HFFc6 (cell line): ENCODE measurements at regions not wholly inside any gene's neighbourhood (a gene's known extent, or its start where the extent isn't known, plus 50 kb on each side); places are given as distances from the start of the nearest gene placed in this dataset.

Experiments
- DNase-seq: peaks from one replicate; pipeline ENCODE4 v3.0.0-alpha.2; 2018
- H3K27ac Mint-ChIP-seq: 2 replicates; pipeline ENCODE4 v1.8.0; 2020; ENCODE audit warnings: mild to moderate bottlenecking, mixed read lengths
- H3K27me3 Mint-ChIP-seq: 2 replicates; pipeline ENCODE4 v1.8.0; 2021; ENCODE audit warnings: mild to moderate bottlenecking, moderate library complexity, mixed read lengths; ENCODE audit not compliant: insufficient read depth
- H3K36me3 Mint-ChIP-seq: 2 replicates; pipeline ENCODE4 v1.8.0; 2021; ENCODE audit warnings: low read depth, mixed read lengths
- H3K4me1 Mint-ChIP-seq: 2 replicates; pipeline ENCODE4 v1.8.0; 2020; ENCODE audit warnings: low read depth, mixed read lengths
- H3K4me3 Mint-ChIP-seq: 2 replicates; pipeline ENCODE4 v1.8.0; 2020; ENCODE audit warnings: mild to moderate bottlenecking, moderate library complexity, mixed read lengths
- H3K9me3 Mint-ChIP-seq: 2 replicates; pipeline ENCODE4 v1.8.0; 2020; ENCODE audit warnings: mild to moderate bottlenecking, mixed read lengths
- CTCF ChIP-seq: fragments of 200-600 bp; sonication (generic); IDR thresholded peaks from 2 replicates; pipeline ENCODE4 v1.5.0; 2021; ENCODE audit warnings: antibody characterized with exemption, mild to moderate bottlenecking

GRCh38 chr5:57334475-57334874, 148.1 kb downstream of the ACTBL2 start:
- no peak for TF ChIP-seq CTCF
- no peaks in the 10 kb centered on the region for H3K9me3 Mint-ChIP-seq
- no peak overlapping the region for H3K4me3 Mint-ChIP-seq
- no peak overlapping the region for H3K27ac Mint-ChIP-seq
- peaks cover 6% of the 10 kb centered on the region for H3K4me1 Mint-ChIP-seq
- H3K36me3 Mint-ChIP-seq: no peaks in the 10 kb centered on the region
- peaks cover 5% of the 10 kb centered on the region; the same call in 1 of the 2 replicates for H3K27me3 Mint-ChIP-seq
- no peak for DNase-seq

GRCh38 chr5:57332361-57332760, 150.2 kb downstream of the ACTBL2 start:
- no peak overlapping the region for H3K4me3 Mint-ChIP-seq
- peaks cover 5% of the 10 kb centered on the region; the same call in 1 of the 2 replicates for H3K27me3 Mint-ChIP-seq
- no peak for TF ChIP-seq CTCF
- H3K27ac Mint-ChIP-seq: no peak overlapping the region
- peaks cover 12% of the 10 kb centered on the region for H3K4me1 Mint-ChIP-seq
- no peaks in the 10 kb centered on the region for H3K9me3 Mint-ChIP-seq
- no peaks in the 10 kb centered on the region for H3K36me3 Mint-ChIP-seq
- no peak for DNase-seq

GRCh38 chr5:57327561-57328367, 153.9 kb downstream of the GPBP1 start:
- no peak overlapping the region for H3K27ac Mint-ChIP-seq
- peaks cover 12% of the 10 kb centered on the region for H3K4me1 Mint-ChIP-seq
- no peak overlapping the region for H3K4me3 Mint-ChIP-seq
- no peak for DNase-seq
- H3K36me3 Mint-ChIP-seq: no peaks in the 10 kb centered on the region
- H3K9me3 Mint-ChIP-seq: no peaks in the 10 kb centered on the region
- no peak for TF ChIP-seq CTCF
- peaks cover 5% of the 10 kb centered on the region for H3K27me3 Mint-ChIP-seq

- Mint-ChIP-seq H3K27me3 (peaks cover 6% of the 10 kb centered on the region), H3K9me3 (no peaks in the 10 kb centered on the region), H3K36me3 (no peaks in the 10 kb centered on the region), H3K27ac (no peak overlapping the region), H3K4me1 (peaks cover 6% of the 10 kb centered on the region; the same call in 1 of the 2 replicates), H3K4me3 (no peak overlapping the region)
- no peak for TF ChIP-seq CTCF
- DNase-seq: no peak
Observed at GRCh38 chr5:57325678-57326397, 152.0 kb downstream of the GPBP1 start.

GRCh38 chr5:57324861-57325260, 151.0 kb downstream of the GPBP1 start:
- Mint-ChIP-seq H3K4me1 (peaks cover 6% of the 10 kb centered on the region; the same call in 1 of the 2 replicates), H3K27me3 (peaks cover 5% of the 10 kb centered on the region), H3K27ac (no peak overlapping the region), H3K36me3 (no peaks in the 10 kb centered on the region), H3K4me3 (no peak overlapping the region), H3K9me3 (no peaks in the 10 kb centered on the region)
- DNase-seq: no peak
- TF ChIP-seq CTCF: no peak
